ENCODE measurements at regions not wholly inside any gene's neighbourhood (a gene's known extent, or its start where the extent isn't known, plus 50 kb on each side); places are given as distances from the start of the nearest gene placed in this dataset.

- no peak for TF ChIP-seq CTCF (IDR thresholded peaks at IDR 0.05)
- no peak for TF ChIP-seq POLR2A (IDR thresholded peaks at IDR 0.05)
Measured at GRCh38 chr1:69244211-69244610, 323.5 kb upstream of the LRRC7 start.
